ENCODE measurements at regions not wholly inside any gene's neighbourhood (a gene's known extent, or its start where the extent isn't known, plus 50 kb on each side); places are given as distances from the start of the nearest gene placed in this dataset.

DNA sequence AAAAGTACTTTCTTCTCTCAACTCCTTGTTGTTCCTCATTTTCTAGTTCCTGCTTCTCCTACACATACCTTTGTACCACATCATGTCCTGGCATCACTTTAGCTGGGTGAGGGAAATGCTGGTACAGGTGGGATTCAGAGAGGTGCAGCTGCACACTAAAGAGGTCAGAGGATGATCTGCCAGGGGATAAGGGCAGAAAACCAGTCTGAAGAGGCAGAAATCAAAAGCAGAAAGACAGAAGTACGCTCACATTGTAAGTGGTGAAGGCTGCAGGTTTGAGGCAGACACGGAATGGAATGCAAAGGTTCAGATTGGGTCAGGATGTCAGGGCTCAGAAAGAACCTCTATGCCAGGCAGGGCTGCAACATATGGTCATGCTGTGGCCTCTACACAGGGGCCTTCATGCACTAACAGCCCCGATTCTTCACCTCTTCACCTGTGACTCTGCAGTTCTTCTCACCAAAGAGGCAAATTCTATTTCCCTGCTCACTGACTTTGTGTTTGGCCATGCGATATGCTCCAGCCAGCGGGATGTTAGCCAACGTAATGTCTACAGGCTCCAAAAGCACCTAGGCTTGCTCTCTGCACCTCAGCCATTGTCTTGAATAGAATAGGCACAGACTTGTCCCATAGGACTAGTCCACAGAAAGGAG lies 373.7 kb downstream of the NXPE2 start:
- Histone ChIP-seq H3K9me3 (peaks cover 9 to 14% of the 10 kb centered on the region in 2 donors), H3K27me3 (peaks cover 0 to 6% of the 10 kb centered on the region in 2 donors), H3K36me3 (no peaks in the 10 kb centered on the region), H3K27ac (no peak overlapping the region), H3K4me3 (no peak overlapping the region), H3K4me1 (no peaks in the 10 kb centered on the region)
- intact Hi-C loops (cut with DNase I; ENCODE audit: low total_unique reads) = no loop called here
- DNase-seq (ENCODE audit: low spot score in 2 of 2) = no peak
- TF ChIP-seq POLR2A (IDR thresholded peaks at IDR 0.05) = no peak
- TF ChIP-seq POLR2AphosphoS5 (IDR thresholded peaks at IDR 0.05) = no peak
- TF ChIP-seq, protein P1, sequence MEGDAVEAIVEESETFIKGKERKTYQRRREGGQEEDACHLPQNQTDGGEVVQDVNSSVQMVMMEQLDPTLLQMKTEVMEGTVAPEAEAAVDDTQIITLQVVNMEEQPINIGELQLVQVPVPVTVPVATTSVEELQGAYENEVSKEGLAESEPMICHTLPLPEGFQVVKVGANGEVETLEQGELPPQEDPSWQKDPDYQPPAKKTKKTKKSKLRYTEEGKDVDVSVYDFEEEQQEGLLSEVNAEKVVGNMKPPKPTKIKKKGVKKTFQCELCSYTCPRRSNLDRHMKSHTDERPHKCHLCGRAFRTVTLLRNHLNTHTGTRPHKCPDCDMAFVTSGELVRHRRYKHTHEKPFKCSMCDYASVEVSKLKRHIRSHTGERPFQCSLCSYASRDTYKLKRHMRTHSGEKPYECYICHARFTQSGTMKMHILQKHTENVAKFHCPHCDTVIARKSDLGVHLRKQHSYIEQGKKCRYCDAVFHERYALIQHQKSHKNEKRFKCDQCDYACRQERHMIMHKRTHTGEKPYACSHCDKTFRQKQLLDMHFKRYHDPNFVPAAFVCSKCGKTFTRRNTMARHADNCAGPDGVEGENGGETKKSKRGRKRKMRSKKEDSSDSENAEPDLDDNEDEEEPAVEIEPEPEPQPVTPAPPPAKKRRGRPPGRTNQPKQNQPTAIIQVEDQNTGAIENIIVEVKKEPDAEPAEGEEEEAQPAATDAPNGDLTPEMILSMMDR (IDR thresholded peaks at IDR 0.05) = no peak

DNA sequence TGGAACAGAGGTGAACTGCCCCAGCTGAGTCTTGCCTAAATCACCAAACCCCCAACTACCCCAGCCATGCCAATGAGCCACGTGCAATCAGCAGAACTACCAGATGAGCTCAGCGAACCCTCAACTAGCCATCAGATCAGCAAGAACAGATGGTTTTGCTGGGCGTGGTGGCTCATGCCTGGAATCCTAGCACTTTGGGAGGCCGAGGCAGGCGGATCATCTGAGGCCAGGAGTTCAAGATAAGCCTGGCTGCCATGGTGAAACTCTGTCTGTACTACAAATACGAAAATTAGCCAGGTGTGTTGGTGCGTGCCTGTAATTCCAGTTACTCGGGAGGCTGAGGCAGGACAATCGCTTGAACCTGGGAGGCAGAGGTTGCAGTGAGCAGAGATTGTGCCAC lies 374.3 kb downstream of the NXPE2 start:
- TF ChIP-seq POLR2AphosphoS5 (IDR thresholded peaks at IDR 0.05) (no peak), POLR2A (IDR thresholded peaks at IDR 0.05) (no peak)
- TF ChIP-seq, protein P1 (IDR thresholded peaks at IDR 0.05) = no peak
- intact Hi-C loops (cut with DNase I; ENCODE audit: low total_unique reads) = no loop called here
- no peak overlapping the region for H3K4me3 ChIP-seq
- H3K27ac ChIP-seq = no peak overlapping the region
- H3K36me3 ChIP-seq = no peaks in the 10 kb centered on the region
- no peaks in the 10 kb centered on the region for H3K4me1 ChIP-seq
- peaks cover 9 to 19% of the 10 kb centered on the region in 2 donors for H3K9me3 ChIP-seq
- no peak for DNase-seq (ENCODE audit: low spot score in 2 of 2)
- peaks cover 0 to under 1% of the 10 kb centered on the region in 2 donors for H3K27me3 ChIP-seq

DNA sequence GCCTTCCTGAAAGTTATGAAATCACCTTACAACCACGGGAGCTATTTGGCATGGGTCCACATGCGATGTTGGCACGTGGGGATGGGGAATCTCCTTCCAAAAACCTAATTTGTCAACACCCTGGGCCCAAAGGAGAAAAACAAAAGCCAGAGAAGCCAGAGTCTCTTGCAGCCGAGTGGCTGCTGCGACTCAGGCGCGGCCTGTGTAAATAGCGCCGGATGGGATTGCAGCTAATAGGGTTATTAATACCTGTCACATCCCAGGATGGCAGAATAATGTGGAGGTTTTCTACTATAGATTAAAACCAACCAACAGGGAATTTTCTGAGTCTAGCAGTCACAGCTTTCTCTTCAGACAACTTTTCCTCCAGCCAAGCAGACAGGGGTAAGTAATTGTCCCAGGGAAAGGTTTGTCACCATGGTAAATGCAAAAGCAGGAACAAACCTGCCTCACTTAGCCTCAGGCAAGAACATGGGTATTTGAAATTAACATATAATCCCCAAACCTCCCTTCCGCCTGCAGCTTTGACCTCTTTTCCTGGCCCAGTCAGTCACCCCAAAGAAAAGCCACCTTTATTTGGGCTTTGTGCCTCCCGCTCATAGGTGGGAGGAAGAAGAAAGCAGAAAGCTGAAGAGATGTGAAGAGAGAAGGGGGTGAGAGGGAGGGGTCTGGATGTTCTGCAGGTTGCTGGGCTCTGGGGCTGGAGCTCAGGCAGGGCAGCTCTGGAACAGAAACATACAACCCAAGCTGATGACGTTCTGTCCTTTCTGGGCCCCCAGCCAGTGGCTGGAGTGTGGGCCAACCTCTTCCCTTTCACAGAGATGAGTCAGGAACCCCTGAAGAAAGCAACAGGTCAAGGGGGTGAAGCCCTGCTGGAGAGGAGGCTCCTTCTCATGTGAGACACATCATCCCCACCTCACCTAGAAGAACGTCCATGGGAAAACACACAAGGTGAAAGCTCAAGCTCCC lies 376.5 kb downstream of the NXPE2 start:
- peak in 1 of 2 donors; percentile 37 for DNase-seq (ENCODE audit: low spot score in 2 of 2)
- no peaks in the 10 kb centered on the region for H3K4me1 ChIP-seq
- H3K9me3 ChIP-seq = peaks cover 9 to 19% of the 10 kb centered on the region in 2 donors
- no peak for TF ChIP-seq POLR2AphosphoS5 (IDR thresholded peaks at IDR 0.05)
- TF ChIP-seq, protein P1 (IDR thresholded peaks at IDR 0.05) = no peak
- no peak for TF ChIP-seq POLR2A (IDR thresholded peaks at IDR 0.05)
- no peak overlapping the region for H3K4me3 ChIP-seq
- H3K36me3 ChIP-seq = no peaks in the 10 kb centered on the region
- peak overlapping the region; percentile 19 to 69 for H3K27ac ChIP-seq
- H3K27me3 ChIP-seq = no peaks in the 10 kb centered on the region
- intact Hi-C loops (cut with DNase I; ENCODE audit: low total_unique reads) = no loop called here

DNA sequence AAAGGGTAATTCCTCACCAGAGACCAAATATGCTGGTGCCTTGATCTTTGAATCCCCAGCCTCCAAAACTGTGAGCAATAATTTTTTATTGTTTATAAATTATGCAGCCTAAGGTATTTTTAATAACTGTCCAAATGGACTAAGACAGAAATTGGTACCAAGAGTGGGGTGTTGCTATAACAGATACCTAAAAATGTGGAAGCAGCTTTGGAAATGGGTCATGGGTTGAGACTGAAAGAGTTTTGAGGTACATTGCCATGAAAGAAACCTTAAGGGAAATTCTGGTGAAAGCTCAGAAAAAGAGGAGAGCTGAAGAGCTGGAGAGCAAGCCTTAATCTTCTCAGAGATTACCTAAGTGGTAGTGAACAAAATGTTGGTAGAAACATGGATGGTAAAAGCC lies 378.2 kb downstream of the NXPE2 start:
- H3K4me3 ChIP-seq = no peak overlapping the region
- H3K27me3 ChIP-seq = no peaks in the 10 kb centered on the region
- no peaks in the 10 kb centered on the region for H3K36me3 ChIP-seq
- intact Hi-C loops (cut with DNase I; ENCODE audit: low total_unique reads) = no loop called here
- TF ChIP-seq POLR2AphosphoS5 (IDR thresholded peaks at IDR 0.05) (no peak), POLR2A (IDR thresholded peaks at IDR 0.05) (no peak)
- TF ChIP-seq, protein P1 (IDR thresholded peaks at IDR 0.05) = no peak
- no peaks in the 10 kb centered on the region for H3K4me1 ChIP-seq
- no peak for DNase-seq (ENCODE audit: low spot score in 2 of 2)
- peaks cover 9 to 19% of the 10 kb centered on the region in 2 donors for H3K9me3 ChIP-seq
- H3K27ac ChIP-seq = no peak overlapping the region

DNA sequence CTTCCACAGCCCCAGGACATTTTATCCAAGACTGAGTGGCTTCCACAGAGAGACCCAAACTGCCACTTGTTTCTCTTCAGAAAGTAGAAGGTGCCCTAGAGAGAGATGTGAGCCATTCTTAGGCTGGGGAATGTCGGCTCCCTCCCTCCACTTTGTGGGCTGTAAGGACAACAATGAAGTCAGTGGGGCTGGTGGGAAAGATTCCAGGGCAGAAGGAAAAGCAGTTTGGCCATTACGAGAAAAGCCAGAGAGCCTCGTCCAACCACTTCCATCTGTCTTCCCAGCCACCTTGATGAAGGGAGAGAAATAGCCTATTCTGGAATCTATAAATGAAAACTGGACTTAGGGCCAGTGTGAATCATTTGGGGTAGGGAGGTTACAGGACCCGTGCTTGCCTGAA lies 382.5 kb downstream of the NXPE2 start:
- intact Hi-C loops (cut with DNase I; ENCODE audit: low total_unique reads) = no loop called here
- Histone ChIP-seq H3K27me3 (no peaks in the 10 kb centered on the region), H3K4me3 (no peak overlapping the region), H3K27ac (no peak overlapping the region), H3K4me1 (no peaks in the 10 kb centered on the region), H3K36me3 (no peaks in the 10 kb centered on the region), H3K9me3 (peaks cover 9 to 24% of the 10 kb centered on the region in 2 donors)
- TF ChIP-seq, protein P1 (IDR thresholded peaks at IDR 0.05) = no peak
- TF ChIP-seq POLR2AphosphoS5 (IDR thresholded peaks at IDR 0.05) (no peak), POLR2A (IDR thresholded peaks at IDR 0.05) (no peak)
- DNase-seq (ENCODE audit: low spot score in 2 of 2) = no peak

All from breast epithelium (tissue), 4 donors.